ENCODE measurements at regions not wholly inside any gene's neighbourhood (a gene's known extent, or its start where the extent isn't known, plus 50 kb on each side); places are given as distances from the start of the nearest gene placed in this dataset.

DNA sequence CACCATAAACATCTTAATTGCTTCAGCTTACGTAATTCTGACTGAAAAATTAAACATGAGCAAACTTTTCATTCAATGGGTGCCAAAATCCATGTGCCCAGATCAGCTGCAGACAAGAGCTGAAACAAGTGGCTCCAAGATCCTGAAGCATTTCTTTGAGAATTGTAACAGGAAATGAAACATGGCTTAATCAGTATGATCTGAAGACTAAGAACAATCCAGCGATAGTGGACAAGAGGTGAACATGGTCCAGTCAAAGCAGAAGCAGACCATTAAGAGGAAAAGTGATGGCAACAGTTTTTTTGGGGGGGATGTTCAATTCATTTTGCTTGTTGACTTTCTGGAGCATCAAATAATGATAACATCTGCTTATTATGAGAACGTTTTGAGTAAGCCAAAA lies 1964.5 kb upstream of the RAG2 start:
- no peaks in the 10 kb centered on the region for H3K36me3 ChIP-seq
- no peaks in the 10 kb centered on the region for H3K9me3 ChIP-seq
- DNase-seq, result no peak
- intact Hi-C loops (cut with DNase I; ENCODE audit: low total_unique reads), result no loop called here
- H3K27me3 ChIP-seq, result no peaks in the 10 kb centered on the region
- no peak overlapping the region for H3K27ac ChIP-seq
- no peak overlapping the region for H3K4me3 ChIP-seq
- TF ChIP-seq POLR2A (IDR thresholded peaks at IDR 0.05), result no peak
- TF ChIP-seq, protein P1, sequence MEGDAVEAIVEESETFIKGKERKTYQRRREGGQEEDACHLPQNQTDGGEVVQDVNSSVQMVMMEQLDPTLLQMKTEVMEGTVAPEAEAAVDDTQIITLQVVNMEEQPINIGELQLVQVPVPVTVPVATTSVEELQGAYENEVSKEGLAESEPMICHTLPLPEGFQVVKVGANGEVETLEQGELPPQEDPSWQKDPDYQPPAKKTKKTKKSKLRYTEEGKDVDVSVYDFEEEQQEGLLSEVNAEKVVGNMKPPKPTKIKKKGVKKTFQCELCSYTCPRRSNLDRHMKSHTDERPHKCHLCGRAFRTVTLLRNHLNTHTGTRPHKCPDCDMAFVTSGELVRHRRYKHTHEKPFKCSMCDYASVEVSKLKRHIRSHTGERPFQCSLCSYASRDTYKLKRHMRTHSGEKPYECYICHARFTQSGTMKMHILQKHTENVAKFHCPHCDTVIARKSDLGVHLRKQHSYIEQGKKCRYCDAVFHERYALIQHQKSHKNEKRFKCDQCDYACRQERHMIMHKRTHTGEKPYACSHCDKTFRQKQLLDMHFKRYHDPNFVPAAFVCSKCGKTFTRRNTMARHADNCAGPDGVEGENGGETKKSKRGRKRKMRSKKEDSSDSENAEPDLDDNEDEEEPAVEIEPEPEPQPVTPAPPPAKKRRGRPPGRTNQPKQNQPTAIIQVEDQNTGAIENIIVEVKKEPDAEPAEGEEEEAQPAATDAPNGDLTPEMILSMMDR (IDR thresholded peaks at IDR 0.05), result no peak
- H3K4me1 ChIP-seq, result no peaks in the 10 kb centered on the region

DNA sequence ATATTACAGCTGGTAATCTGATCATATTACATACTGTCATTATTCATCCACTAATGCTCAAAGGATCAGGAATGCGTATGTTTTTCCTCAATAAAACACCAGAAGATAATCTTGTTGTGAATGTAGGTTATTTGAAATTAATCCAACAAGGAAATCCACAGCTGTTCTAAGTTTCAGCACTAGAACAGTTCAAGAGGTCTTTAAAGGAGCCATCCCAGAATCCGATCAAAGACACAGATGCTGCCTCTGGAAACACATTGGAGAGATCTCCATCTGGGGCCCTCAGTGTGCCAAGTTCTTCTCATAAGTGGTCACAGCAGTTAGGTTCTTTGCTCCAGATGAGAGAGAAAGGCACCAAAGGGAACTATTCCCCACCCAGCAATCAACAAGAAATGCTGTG lies 1955.1 kb upstream of the RAG2 start:
- no peak overlapping the region for H3K4me3 ChIP-seq
- TF ChIP-seq, protein P1 (IDR thresholded peaks at IDR 0.05), result no peak
- TF ChIP-seq POLR2A (IDR thresholded peaks at IDR 0.05), result no peak
- H3K9me3 ChIP-seq, result no peaks in the 10 kb centered on the region
- H3K4me1 ChIP-seq, result no peaks in the 10 kb centered on the region
- H3K27me3 ChIP-seq, result no peaks in the 10 kb centered on the region
- DNase-seq, result no peak
- no peaks in the 10 kb centered on the region for H3K36me3 ChIP-seq
- intact Hi-C loops (cut with DNase I; ENCODE audit: low total_unique reads), result no loop called here
- no peak overlapping the region for H3K27ac ChIP-seq

DNA sequence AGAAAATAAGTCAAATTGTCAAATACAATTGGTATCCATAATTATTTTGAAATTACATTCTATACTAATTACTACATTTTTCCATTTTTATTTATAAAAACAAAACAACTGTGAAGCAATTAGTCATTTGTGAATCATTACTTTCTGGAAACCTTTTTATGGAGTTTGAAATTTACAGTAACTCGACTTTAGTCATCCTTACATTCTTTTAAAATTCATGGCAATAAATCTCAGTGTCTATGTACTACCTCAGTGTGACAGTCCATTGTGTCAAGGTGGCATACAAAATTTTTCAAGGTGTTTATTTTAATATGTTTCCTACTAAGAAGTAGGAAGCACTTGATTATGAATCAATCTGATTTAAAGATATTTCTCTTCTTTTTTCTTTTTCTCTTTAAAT lies 1949.4 kb upstream of the RAG2 start:
- Histone ChIP-seq H3K9me3 (no peaks in the 10 kb centered on the region), H3K4me1 (no peaks in the 10 kb centered on the region), H3K27me3 (no peaks in the 10 kb centered on the region), H3K36me3 (no peaks in the 10 kb centered on the region), H3K4me3 (no peak overlapping the region), H3K27ac (no peak overlapping the region)
- DNase-seq, result no peak
- intact Hi-C loops (cut with DNase I; ENCODE audit: low total_unique reads), result no loop called here
- TF ChIP-seq, protein P1 (IDR thresholded peaks at IDR 0.05), result no peak
- no peak for TF ChIP-seq POLR2A (IDR thresholded peaks at IDR 0.05)

DNA sequence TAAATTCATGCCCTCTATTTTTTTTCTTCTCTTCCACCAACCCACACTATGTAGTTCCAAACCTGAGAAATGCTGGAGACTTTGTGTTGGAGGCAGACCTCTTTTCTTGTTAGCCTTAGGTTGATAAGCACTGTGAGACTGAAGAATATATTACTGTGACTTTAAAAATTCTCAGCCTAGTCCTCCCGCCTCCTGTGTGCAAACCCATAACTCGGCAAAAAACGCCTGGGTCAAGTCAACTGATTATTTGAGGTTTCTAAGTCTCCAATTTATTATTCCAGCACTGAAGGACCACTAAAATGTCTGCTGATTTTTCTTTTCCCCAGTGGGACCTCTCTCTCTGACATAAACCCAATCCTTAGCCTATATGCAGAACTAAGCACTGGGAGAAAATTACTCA lies 1946.0 kb upstream of the RAG2 start:
- Histone ChIP-seq H3K36me3 (no peaks in the 10 kb centered on the region), H3K9me3 (no peaks in the 10 kb centered on the region), H3K4me1 (no peaks in the 10 kb centered on the region), H3K4me3 (no peak overlapping the region), H3K27ac (no peak overlapping the region), H3K27me3 (no peaks in the 10 kb centered on the region)
- intact Hi-C loops (cut with DNase I; ENCODE audit: low total_unique reads), result no loop called here
- TF ChIP-seq POLR2A (IDR thresholded peaks at IDR 0.05), result no peak
- TF ChIP-seq, protein P1 (IDR thresholded peaks at IDR 0.05), result no peak
- no peak for DNase-seq

DNA sequence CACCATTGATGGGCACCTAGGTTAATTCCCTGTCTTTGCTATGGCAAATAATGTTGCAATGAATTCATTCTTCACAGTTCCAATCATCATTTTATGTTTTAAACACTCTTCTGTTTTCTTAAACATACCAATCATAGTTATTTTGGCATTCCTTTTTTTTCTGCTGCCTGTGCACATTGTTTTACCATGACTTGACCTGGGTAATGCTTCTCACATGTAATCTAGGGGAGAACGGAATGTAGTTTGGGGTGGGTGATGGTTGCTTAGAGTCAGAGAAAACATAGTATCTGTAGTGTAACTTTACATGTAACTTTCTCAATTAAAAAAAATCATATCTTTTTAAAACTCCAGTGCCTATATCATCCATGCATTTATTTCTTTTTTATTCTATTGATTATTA lies 1945.3 kb upstream of the RAG2 start:
- Histone ChIP-seq H3K4me1 (no peaks in the 10 kb centered on the region), H3K27ac (no peak overlapping the region), H3K36me3 (no peaks in the 10 kb centered on the region), H3K4me3 (no peak overlapping the region), H3K9me3 (no peaks in the 10 kb centered on the region), H3K27me3 (no peaks in the 10 kb centered on the region)
- intact Hi-C loops (cut with DNase I; ENCODE audit: low total_unique reads), result no loop called here
- DNase-seq, result no peak
- TF ChIP-seq POLR2A (IDR thresholded peaks at IDR 0.05), result no peak
- TF ChIP-seq, protein P1 (IDR thresholded peaks at IDR 0.05), result no peak

Measured in uterus (tissue), 3 donors.